DND-41 (cell line): ENCODE measurements at regions not wholly inside any gene's neighbourhood (a gene's known extent, or its start where the extent isn't known, plus 50 kb on each side); places are given as distances from the start of the nearest gene placed in this dataset.

Source experiments
- ATAC-seq: fragments of 200-7000 bp; cut with Tn5 transposase; 3 replicates; pipeline ENCODE4 v1.9.1; 2021; ENCODE audit warnings: low read depth; ENCODE audit not compliant: insufficient read depth
- DNase-seq: peaks from one replicate; pipeline ENCODE4 v3.0.0-alpha.2; 2020
- H2AFZ ChIP-seq: 2 replicates; pipeline ENCODE4 v1.6.0; 2012; ENCODE audit warnings: low read depth, low read length
- H3K27ac ChIP-seq: 2 replicates; pipeline ENCODE4 v1.5.1; 2012; ENCODE audit warnings: low read length, inconsistent platforms
- H3K27me3 ChIP-seq: fragments of 200-600 bp; sonication (generic); 2 replicates; pipeline ENCODE4 v1.6.0; 2012; ENCODE audit warnings: low read length, mild to moderate bottlenecking, inconsistent platforms; ENCODE audit not compliant: insufficient read depth, poor library complexity
- H3K36me3 ChIP-seq: 2 replicates; pipeline ENCODE4 v1.5.1; 2012; ENCODE audit warnings: low read length, inconsistent platforms; ENCODE audit not compliant: insufficient read depth
- H3K4me1 ChIP-seq: 2 replicates; pipeline ENCODE4 v1.5.1; 2012; ENCODE audit warnings: mild to moderate bottlenecking, low read length; ENCODE audit not compliant: insufficient read depth
- H3K4me2 ChIP-seq: 2 replicates; pipeline ENCODE4 v1.6.0; 2012; ENCODE audit warnings: mild to moderate bottlenecking, moderate library complexity, low read length, inconsistent platforms; ENCODE audit not compliant: insufficient read depth
- H3K4me3 ChIP-seq, 2 experiments: fragments of 200-600 bp in 1 of 2; shearing (Covaris generic) in 1 of 2; 2 replicates each; pipeline ENCODE4 v1.5.1; 2012 to 2016; ENCODE audit warnings: inconsistent platforms in 2 of 2, low read length in 2 of 2, mild to moderate bottlenecking in 2 of 2, low read depth in 1 of 2, moderate library complexity in 1 of 2
- H3K79me2 ChIP-seq: 2 replicates; pipeline ENCODE4 v1.6.0; 2012; ENCODE audit warnings: low read length, inconsistent platforms; ENCODE audit not compliant: insufficient read depth
- H3K9ac ChIP-seq: 2 replicates; pipeline ENCODE4 v1.6.0; 2012; ENCODE audit warnings: low read depth, mild to moderate bottlenecking, inconsistent platforms, low read length, moderate library complexity
- H3K9me3 ChIP-seq: 2 replicates; pipeline ENCODE4 v1.5.1; 2012; ENCODE audit warnings: low read length, moderate library complexity, mild to moderate bottlenecking, inconsistent platforms; ENCODE audit not compliant: insufficient read depth, severe bottlenecking
- H4K20me1 ChIP-seq: 2 replicates; pipeline ENCODE4 v1.6.0; 2012; ENCODE audit warnings: low read length; ENCODE audit not compliant: insufficient read depth
- CTCF ChIP-seq: IDR thresholded peaks from 2 replicates; pipeline ENCODE4 v1.5.1; 2012; ENCODE audit warnings: borderline replicate concordance, low read length, moderate library complexity, mild to moderate bottlenecking; ENCODE audit not compliant: poor library complexity, severe bottlenecking; ENCODE audit errors: extremely low read depth
- EZH2 ChIP-seq: IDR thresholded peaks from 3 replicates; pipeline ENCODE4 v1.6.1; 2012; ENCODE audit warnings: borderline replicate concordance, low read depth, mild to moderate bottlenecking, moderate library complexity, low read length, inconsistent platforms; ENCODE audit not compliant: severe bottlenecking

- TF ChIP-seq CTCF (no peak), EZH2 (no peak)
- no peaks in the 10 kb centered on the region for H3K4me1 ChIP-seq
- no peak overlapping the region for H3K4me2 ChIP-seq
- no peaks in the 10 kb centered on the region for H3K9me3 ChIP-seq
- H3K36me3 ChIP-seq: no peaks in the 10 kb centered on the region
- ATAC-seq (no peak), DNase-seq (no peak)
- no peaks in the 10 kb centered on the region for H4K20me1 ChIP-seq
- H3K4me3 ChIP-seq: no peak overlapping the region
- H2AFZ ChIP-seq: no peak overlapping the region
- H3K79me2 ChIP-seq: no peaks in the 10 kb centered on the region
- H3K27ac ChIP-seq: no peak overlapping the region
- H3K27me3 ChIP-seq: no peaks in the 10 kb centered on the region
- H3K9ac ChIP-seq: no peak overlapping the region
Measured at GRCh38 chr3:66136597-66136996, 84.2 kb upstream of the SLC25A26 start.

GRCh38 chr3:66133853-66134445 lies 86.9 kb upstream of the SLC25A26 start:
- Histone ChIP-seq H3K4me2 (no peak overlapping the region), H2AFZ (no peak overlapping the region), H3K27ac (no peak overlapping the region), H3K4me1 (no peaks in the 10 kb centered on the region), H3K4me3 (no peak overlapping the region), H3K36me3 (no peaks in the 10 kb centered on the region), H3K9ac (no peak overlapping the region), H4K20me1 (no peaks in the 10 kb centered on the region), H3K79me2 (no peaks in the 10 kb centered on the region), H3K27me3 (no peaks in the 10 kb centered on the region), H3K9me3 (no peaks in the 10 kb centered on the region)
- ATAC-seq: no peak
- no peak for TF ChIP-seq EZH2
- TF ChIP-seq CTCF: no peak
- no peak for DNase-seq

- TF ChIP-seq EZH2 (no peak), CTCF (no peak)
- Histone ChIP-seq H3K79me2 (no peaks in the 10 kb centered on the region), H3K27ac (no peak overlapping the region), H3K9me3 (no peaks in the 10 kb centered on the region), H3K4me2 (no peak overlapping the region), H4K20me1 (no peaks in the 10 kb centered on the region), H3K36me3 (no peaks in the 10 kb centered on the region), H3K4me3 (no peak overlapping the region), H3K27me3 (no peaks in the 10 kb centered on the region), H2AFZ (no peak overlapping the region), H3K9ac (no peak overlapping the region), H3K4me1 (no peaks in the 10 kb centered on the region)
- ATAC-seq (no peak), DNase-seq (no peak)
Measured at GRCh38 chr3:66133050-66133757, 87.6 kb upstream of the SLC25A26 start.
